ENCODE measurements at regions not wholly inside any gene's neighbourhood (a gene's known extent, or its start where the extent isn't known, plus 50 kb on each side); places are given as distances from the start of the nearest gene placed in this dataset.
"Not testable (repeated sequence)": the region's sequence is repeated elsewhere in the genome, so short reads cannot be mapped to it uniquely, and the experiment has no call there.

GRCh38 chr10:128178302-128178958 lies 52.2 kb upstream of the MKI67 start:
- ATAC-seq (replicated peaks) = peak; percentile 84 to 85
- DNase-seq = peak; percentile 13
- H3K27ac Mint-ChIP-seq = no peak overlapping the region
- H3K4me3 Mint-ChIP-seq = no peak overlapping the region
- peaks cover 13 to 21% of the 10 kb centered on the region in 2 donors for H3K9me3 Mint-ChIP-seq
- H3K36me3 Mint-ChIP-seq = peaks cover 0 to 5% of the 10 kb centered on the region in 2 donors
- H3K4me1 Mint-ChIP-seq = peaks cover 4 to 17% of the 10 kb centered on the region in 2 donors
- H3K27me3 Mint-ChIP-seq = peaks cover 5 to 9% of the 10 kb centered on the region in 2 donors

- H3K27ac Mint-ChIP-seq = no peak overlapping the region
- peaks cover 10 to 12% of the 10 kb centered on the region in 2 donors for H3K27me3 Mint-ChIP-seq
- peaks cover 11 to 12% of the 10 kb centered on the region in 2 donors for H3K9me3 Mint-ChIP-seq
- H3K4me1 Mint-ChIP-seq = peaks cover 4 to 17% of the 10 kb centered on the region in 2 donors
- peaks cover 0 to 8% of the 10 kb centered on the region in 2 donors for H3K36me3 Mint-ChIP-seq
- H3K4me3 Mint-ChIP-seq = peak overlapping the region in 1 of 2 donors; percentile 8
- peak; percentile 70 to 78 for ATAC-seq (replicated peaks)
- no peak for DNase-seq
These were observed 54.6 kb upstream of the MKI67 start for GRCh38 chr10:128180843-128181242.

GRCh38 chr10:128185627-128186026 lies 59.4 kb upstream of the MKI67 start:
- no peak overlapping the region for H3K27ac Mint-ChIP-seq
- peaks cover 0 to 8% of the 10 kb centered on the region in 2 donors for H3K36me3 Mint-ChIP-seq
- H3K4me3 Mint-ChIP-seq = no peak overlapping the region
- no peak for DNase-seq
- peaks cover 6 to 23% of the 10 kb centered on the region in 2 donors for H3K4me1 Mint-ChIP-seq
- H3K9me3 Mint-ChIP-seq = peaks cover 11 to 12% of the 10 kb centered on the region in 2 donors
- no peak for ATAC-seq (replicated peaks)
- H3K27me3 Mint-ChIP-seq = peaks cover 16 to 27% of the 10 kb centered on the region in 2 donors

GRCh38 chr10:128186959-128187787 lies 61.0 kb upstream of the MKI67 start:
- Mint-ChIP-seq H3K9me3 (peaks cover 11 to 12% of the 10 kb centered on the region in 2 donors), H3K4me1 (peaks cover 2 to 10% of the 10 kb centered on the region in 2 donors), H3K36me3 (peaks cover 0 to 8% of the 10 kb centered on the region in 2 donors), H3K27me3 (peaks cover 16 to 27% of the 10 kb centered on the region in 2 donors), H3K27ac (no peak overlapping the region), H3K4me3 (peak overlapping the region in 1 of 2 donors; percentile 55)
- no peak for ATAC-seq (replicated peaks)
- DNase-seq = no peak

GRCh38 chr10:128187788-128188185 lies 61.6 kb upstream of the MKI67 start:
- Mint-ChIP-seq H3K4me1 (peaks cover 2 to 10% of the 10 kb centered on the region in 2 donors), H3K36me3 (peaks cover 0 to 8% of the 10 kb centered on the region in 2 donors), H3K4me3 (peak overlapping the region in 1 of 2 donors; percentile 55), H3K27me3 (peaks cover 16 to 24% of the 10 kb centered on the region in 2 donors), H3K27ac (no peak overlapping the region), H3K9me3 (peaks cover 9 to 10% of the 10 kb centered on the region in 2 donors)
- ATAC-seq (replicated peaks) = no peak
- no peak for DNase-seq

GRCh38 chr10:128189176-128189575 lies 63.0 kb upstream of the MKI67 start:
- ATAC-seq (replicated peaks) = no peak
- H3K27ac Mint-ChIP-seq = no peak overlapping the region

GRCh38 chr10:128191847-128192246 lies 65.6 kb upstream of the MKI67 start:
- DNase-seq (no peak), ATAC-seq (replicated peaks) (no peak)
- peaks cover 15 to 22% of the 10 kb centered on the region in 2 donors for H3K27me3 Mint-ChIP-seq
- H3K4me1 Mint-ChIP-seq = peaks cover 2 to 10% of the 10 kb centered on the region in 2 donors
- no peak overlapping the region for H3K27ac Mint-ChIP-seq
- no peaks in the 10 kb centered on the region for H3K36me3 Mint-ChIP-seq
- no peaks in the 10 kb centered on the region for H3K9me3 Mint-ChIP-seq
- no peak overlapping the region for H3K4me3 Mint-ChIP-seq

More at GRCh38 chr10:128189176-128189575, 63.0 kb upstream of the MKI67 start:
- peaks cover 2 to 10% of the 10 kb centered on the region in 2 donors for H3K4me1 Mint-ChIP-seq
- no peak for DNase-seq
- H3K27me3 Mint-ChIP-seq = peaks cover 22% of the 10 kb centered on the region in 2 donors
- peaks cover 0 to 3% of the 10 kb centered on the region in 2 donors for H3K36me3 Mint-ChIP-seq
- H3K4me3 Mint-ChIP-seq = no peak overlapping the region
- H3K9me3 Mint-ChIP-seq = peaks cover 0 to 3% of the 10 kb centered on the region in 2 donors

GRCh38 chr10:128201826-128202225 lies 75.6 kb upstream of the MKI67 start:
- H3K27me3 Mint-ChIP-seq = peaks cover 23 to 27% of the 10 kb centered on the region in 2 donors
- not testable (repeated sequence) for H3K4me1 Mint-ChIP-seq; H3K4me3 Mint-ChIP-seq; DNase-seq; ATAC-seq (replicated peaks); H3K27ac Mint-ChIP-seq
- H3K36me3 Mint-ChIP-seq = peaks cover 7 to 20% of the 10 kb centered on the region in 2 donors
- peaks cover 17% of the 10 kb centered on the region in 2 donors for H3K9me3 Mint-ChIP-seq

GRCh38 chr10:128203028-128203427 lies 76.8 kb upstream of the MKI67 start:
- no peak overlapping the region for H3K27ac Mint-ChIP-seq
- no peak overlapping the region for H3K4me3 Mint-ChIP-seq
- H3K4me1 Mint-ChIP-seq = no peaks in the 10 kb centered on the region
- DNase-seq (no peak), ATAC-seq (replicated peaks) (no peak)
- peaks cover 7 to 20% of the 10 kb centered on the region in 2 donors for H3K36me3 Mint-ChIP-seq
- H3K27me3 Mint-ChIP-seq = peaks cover 32 to 34% of the 10 kb centered on the region in 2 donors
- H3K9me3 Mint-ChIP-seq = peaks cover 17% of the 10 kb centered on the region in 2 donors

- H3K4me3 Mint-ChIP-seq; DNase-seq; H3K27ac Mint-ChIP-seq; ATAC-seq (replicated peaks); H3K4me1 Mint-ChIP-seq: not testable (repeated sequence)
- Mint-ChIP-seq H3K9me3 (peaks cover 15 to 17% of the 10 kb centered on the region in 2 donors), H3K27me3 (peaks cover 26 to 34% of the 10 kb centered on the region in 2 donors), H3K36me3 (peaks cover 7 to 20% of the 10 kb centered on the region in 2 donors)
These were observed 79.4 kb upstream of the MKI67 start for GRCh38 chr10:128205591-128205990.

- peaks cover 2% of the 10 kb centered on the region in 2 donors for H3K4me1 Mint-ChIP-seq
- H3K4me3 Mint-ChIP-seq = no peak overlapping the region
- peaks cover 3 to 10% of the 10 kb centered on the region in 2 donors for H3K36me3 Mint-ChIP-seq
- no peak for ATAC-seq (replicated peaks)
- peak overlapping the region; percentile 31 for H3K27ac Mint-ChIP-seq
- peaks cover 5 to 10% of the 10 kb centered on the region in 2 donors for H3K9me3 Mint-ChIP-seq
- H3K27me3 Mint-ChIP-seq = peaks cover 17 to 31% of the 10 kb centered on the region in 2 donors
- no peak for DNase-seq
These were observed 80.5 kb upstream of the MKI67 start for GRCh38 chr10:128206676-128207075.

- peaks cover 4 to 10% of the 10 kb centered on the region in 2 donors for H3K4me1 Mint-ChIP-seq
- DNase-seq = no peak
- peak overlapping the region; percentile 63 for H3K4me3 Mint-ChIP-seq
- H3K27ac Mint-ChIP-seq = no peak overlapping the region
- H3K9me3 Mint-ChIP-seq = no peaks in the 10 kb centered on the region
- no peaks in the 10 kb centered on the region for H3K36me3 Mint-ChIP-seq
- peak in 1 of 2 donors; percentile 1 for ATAC-seq (replicated peaks)
- H3K27me3 Mint-ChIP-seq = peaks cover 25 to 34% of the 10 kb centered on the region in 2 donors
These were observed 83.6 kb upstream of the MKI67 start for GRCh38 chr10:128209862-128210214.

GRCh38 chr10:128210215-128211063 lies 84.2 kb upstream of the MKI67 start:
- H3K27ac Mint-ChIP-seq = no peak overlapping the region
- peaks cover 26 to 34% of the 10 kb centered on the region in 2 donors for H3K27me3 Mint-ChIP-seq
- DNase-seq (peak; percentile 47), ATAC-seq (replicated peaks) (peak; percentile 72 to 74)
- H3K4me1 Mint-ChIP-seq = peaks cover 4 to 10% of the 10 kb centered on the region in 2 donors
- H3K36me3 Mint-ChIP-seq = no peaks in the 10 kb centered on the region
- peak overlapping the region; percentile 63 to 66 for H3K4me3 Mint-ChIP-seq
- no peaks in the 10 kb centered on the region for H3K9me3 Mint-ChIP-seq

Measured in stimulated activated naive B cell treated with anti-CD40 and anti-IgM and Interleukin-4, amounts not matched to agents 10 μg/mL and 1 μg/mL and 100 μg/mL, for 72 hours (primary cell).